ENCODE measurements at regions not wholly inside any gene's neighbourhood (a gene's known extent, or its start where the extent isn't known, plus 50 kb on each side); places are given as distances from the start of the nearest gene placed in this dataset.

GRCh38 chr17:77858291-77859034 lies 100.0 kb upstream of the TNRC6C start:
- TF ChIP-seq EP300 (IDR thresholded peaks at IDR 0.05; ENCODE audit: borderline replicate concordance) (no peak), YY1 (IDR thresholded peaks at IDR 0.05; ENCODE audit: low read depth) (no peak), REST (IDR thresholded peaks at IDR 0.05; ENCODE audit: low read depth) (no peak), FOXM1 (IDR thresholded peaks at IDR 0.05; ENCODE audit: borderline replicate concordance, low read depth) (no peak), CEBPB (IDR thresholded peaks at IDR 0.05) (no peak), TAF1 (IDR thresholded peaks at IDR 0.05; ENCODE audit: low read depth) (no peak), RAD21 (IDR thresholded peaks at IDR 0.05; ENCODE audit: low read depth) (no peak)
- TF ChIP-seq, protein P1, sequence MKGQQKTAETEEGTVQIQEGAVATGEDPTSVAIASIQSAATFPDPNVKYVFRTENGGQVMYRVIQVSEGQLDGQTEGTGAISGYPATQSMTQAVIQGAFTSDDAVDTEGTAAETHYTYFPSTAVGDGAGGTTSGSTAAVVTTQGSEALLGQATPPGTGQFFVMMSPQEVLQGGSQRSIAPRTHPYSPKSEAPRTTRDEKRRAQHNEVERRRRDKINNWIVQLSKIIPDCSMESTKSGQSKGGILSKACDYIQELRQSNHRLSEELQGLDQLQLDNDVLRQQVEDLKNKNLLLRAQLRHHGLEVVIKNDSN (IDR thresholded peaks at IDR 0.05): no peak

Measured in Ishikawa (cell line).